ENCODE measurements at regions not wholly inside any gene's neighbourhood (a gene's known extent, or its start where the extent isn't known, plus 50 kb on each side); places are given as distances from the start of the nearest gene placed in this dataset.

- no peak for DNase-seq
- Histone ChIP-seq H4K20me1 (ENCODE audit: insufficient read depth) (no peaks in the 10 kb centered on the region), H3K9me3 (peaks cover 5% of the 10 kb centered on the region; the same call in 1 of the 2 replicates), H3K4me1 (ENCODE audit: control insufficient read depth in 1 of 2, insufficient read depth in 2 of 2, low read depth in 1 of 2, low read length in 1 of 2) (no peaks in the 10 kb centered on the region), H3K79me2 (ENCODE audit: insufficient read depth) (no peaks in the 10 kb centered on the region), H3K36me3 (replicated peaks in 1 of 2; ENCODE audit: control insufficient read depth in 1 of 2, insufficient read depth in 2 of 2, low read length in 1 of 2) (no peaks in the 10 kb centered on the region), H3F3A (replicated peaks; ENCODE audit: insufficient read depth) (no peaks in the 10 kb centered on the region), H3K9ac (no peak overlapping the region), H2AFZ (ENCODE audit: low read depth) (no peak overlapping the region), H3K9me2 (no peaks in the 10 kb centered on the region), H3K4me2 (no peak overlapping the region), H3K27me3 (ENCODE audit: insufficient read depth) (no peaks in the 10 kb centered on the region), H3K4me3 (ENCODE audit: low read depth in 2 of 2, low read length in 1 of 2) (no peak overlapping the region), H3K27ac (ENCODE audit: low read depth in 2 of 2, low read length in 1 of 2) (no peak overlapping the region)
- POLR2A ChIA-PET, result no interaction called here
- WGBS (ENCODE audit: low lambda C conversion rate), result 77% methylated on average over 3 of the region's 5 CpGs
- CTCF ChIA-PET, result no interaction called here
- TF ChIP-seq RAD21 (IDR thresholded peaks at IDR 0.05; ENCODE audit: low read length) (no peak), FOXM1 (IDR thresholded peaks at IDR 0.05; ENCODE audit: low read depth) (no peak), FOXJ3 (CRISPR knock-in tag; IDR thresholded peaks at IDR 0.05) (no peak), NFIC (IDR thresholded peaks at IDR 0.05; ENCODE audit: borderline replicate concordance) (no peak), RFX5 (IDR thresholded peaks at IDR 0.05; ENCODE audit: low read length) (no peak), SMC3 (IDR thresholded peaks at IDR 0.05; ENCODE audit: low read depth, low read length) (no peak), CHD2 (IDR thresholded peaks at IDR 0.05; ENCODE audit: low read length, partially characterized antibody) (no peak), YY1 (IDR thresholded peaks at IDR 0.05; ENCODE audit: low read depth) (no peak), GABPA (IDR thresholded peaks at IDR 0.05; ENCODE audit: low read depth) (no peak), NRF1 (IDR thresholded peaks at IDR 0.05; ENCODE audit: low read depth, low read length) (no peak), PBX3 (IDR thresholded peaks at IDR 0.05) (no peak), GATA2 (CRISPR knock-in tag; IDR thresholded peaks at IDR 0.05) (no peak), FOSL2 (IDR thresholded peaks at IDR 0.05; ENCODE audit: borderline replicate concordance, low read depth) (no peak), EZH2phosphoT487 (IDR thresholded peaks at IDR 0.05; ENCODE audit: borderline replicate concordance, low read depth) (no peak)
- TF ChIP-seq, protein P1, sequence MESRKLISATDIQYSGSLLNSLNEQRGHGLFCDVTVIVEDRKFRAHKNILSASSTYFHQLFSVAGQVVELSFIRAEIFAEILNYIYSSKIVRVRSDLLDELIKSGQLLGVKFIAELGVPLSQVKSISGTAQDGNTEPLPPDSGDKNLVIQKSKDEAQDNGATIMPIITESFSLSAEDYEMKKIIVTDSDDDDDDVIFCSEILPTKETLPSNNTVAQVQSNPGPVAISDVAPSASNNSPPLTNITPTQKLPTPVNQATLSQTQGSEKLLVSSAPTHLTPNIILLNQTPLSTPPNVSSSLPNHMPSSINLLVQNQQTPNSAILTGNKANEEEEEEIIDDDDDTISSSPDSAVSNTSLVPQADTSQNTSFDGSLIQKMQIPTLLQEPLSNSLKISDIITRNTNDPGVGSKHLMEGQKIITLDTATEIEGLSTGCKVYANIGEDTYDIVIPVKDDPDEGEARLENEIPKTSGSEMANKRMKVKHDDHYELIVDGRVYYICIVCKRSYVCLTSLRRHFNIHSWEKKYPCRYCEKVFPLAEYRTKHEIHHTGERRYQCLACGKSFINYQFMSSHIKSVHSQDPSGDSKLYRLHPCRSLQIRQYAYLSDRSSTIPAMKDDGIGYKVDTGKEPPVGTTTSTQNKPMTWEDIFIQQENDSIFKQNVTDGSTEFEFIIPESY (IDR thresholded peaks at IDR 0.05; ENCODE audit: borderline replicate concordance, low read depth), result no peak
Measured at GRCh38 chr3:127385540-127385870, 97.7 kb upstream of the PRR20G start.

GRCh38 chr3:127384717-127385539, 97.1 kb upstream of the PRR20G start:
- Histone ChIP-seq H3K9me2 (no peaks in the 10 kb centered on the region), H3K27me3 (ENCODE audit: insufficient read depth) (no peaks in the 10 kb centered on the region), H2AFZ (ENCODE audit: low read depth) (no peak overlapping the region), H3K79me2 (ENCODE audit: insufficient read depth) (no peaks in the 10 kb centered on the region), H3K36me3 (replicated peaks in 1 of 2; ENCODE audit: control insufficient read depth in 1 of 2, insufficient read depth in 2 of 2, low read length in 1 of 2) (no peaks in the 10 kb centered on the region), H3K4me1 (ENCODE audit: control insufficient read depth in 1 of 2, insufficient read depth in 2 of 2, low read depth in 1 of 2, low read length in 1 of 2) (no peaks in the 10 kb centered on the region), H3K4me2 (no peak overlapping the region), H3K27ac (ENCODE audit: low read depth in 2 of 2, low read length in 1 of 2) (no peak overlapping the region), H3F3A (replicated peaks; ENCODE audit: insufficient read depth) (no peaks in the 10 kb centered on the region), H4K20me1 (ENCODE audit: insufficient read depth) (no peaks in the 10 kb centered on the region), H3K9me3 (peaks cover 5% of the 10 kb centered on the region; the same call in 1 of the 2 replicates), H3K4me3 (ENCODE audit: low read depth in 2 of 2, low read length in 1 of 2) (no peak overlapping the region), H3K9ac (no peak overlapping the region)
- DNase-seq, result no peak
- ChIA-PET CTCF (no interaction called here), POLR2A (no interaction called here)
- 66% methylated on average over 17 of the region's 18 CpGs for WGBS (ENCODE audit: low lambda C conversion rate)
- TF ChIP-seq POLR2AphosphoS5 (IDR thresholded peaks at IDR 0.05; ENCODE audit: low read depth, low read length) (no peak), SIN3A (IDR thresholded peaks at IDR 0.05; ENCODE audit: borderline replicate concordance, low read depth, low read length) (no peak), RXRA (IDR thresholded peaks at IDR 0.05; ENCODE audit: borderline replicate concordance, low read depth) (no peak)

Measured in SK-N-SH (cell line).